ENCODE measurements at regions not wholly inside any gene's neighbourhood (a gene's known extent, or its start where the extent isn't known, plus 50 kb on each side); places are given as distances from the start of the nearest gene placed in this dataset.

DNA sequence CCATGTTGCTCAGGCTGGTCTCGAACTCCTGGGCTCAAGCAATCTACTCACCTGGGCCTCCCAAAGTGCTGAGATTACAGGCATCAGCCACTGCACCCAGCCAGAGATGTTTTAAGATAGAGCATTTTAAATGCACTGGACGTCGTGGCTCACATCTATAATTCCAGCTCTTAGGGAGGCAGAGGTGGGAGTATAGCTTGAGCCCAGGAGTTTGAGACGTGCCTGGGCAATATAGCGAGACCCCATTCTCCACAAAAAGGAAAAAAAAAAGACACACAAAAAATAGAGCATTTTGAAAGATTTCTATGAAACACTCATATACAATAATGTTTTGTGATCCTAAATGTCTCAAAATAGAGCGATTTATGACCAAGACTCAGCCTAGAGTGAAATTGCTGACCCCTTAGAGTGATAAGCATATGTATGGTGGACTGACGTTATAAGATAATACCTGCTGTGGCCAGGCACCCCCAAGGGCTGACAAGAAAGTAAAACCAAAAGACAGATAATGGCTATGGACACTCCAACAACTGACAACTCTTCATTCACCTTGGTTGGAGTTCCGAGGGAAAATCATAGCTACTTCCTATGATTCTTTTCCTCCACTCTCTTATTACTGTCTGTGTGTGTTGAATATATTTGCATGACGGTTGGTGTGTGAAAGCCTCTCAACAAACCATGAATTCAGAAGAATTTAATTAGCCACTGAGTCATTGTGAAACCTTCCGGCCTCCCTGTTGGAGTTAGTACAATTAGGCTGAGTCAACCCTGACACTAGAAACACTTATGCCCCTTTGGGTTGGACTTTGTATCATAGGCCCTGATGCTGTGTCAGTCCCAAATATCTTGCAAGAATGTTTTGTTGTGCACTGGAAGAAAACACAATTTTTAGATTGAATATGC is 526.5 kb upstream of the NUDT12 start:
- TF ChIP-seq FOXM1 (IDR thresholded peaks at IDR 0.05; ENCODE audit: borderline replicate concordance, low read depth) (no peak), RAD21 (IDR thresholded peaks at IDR 0.05; ENCODE audit: low read depth) (no peak), CREB1 (IDR thresholded peaks at IDR 0.05; ENCODE audit: low read depth) (no peak), NFIC (IDR thresholded peaks at IDR 0.05) (no peak), MAX (IDR thresholded peaks at IDR 0.05) (no peak), EGR1 (IDR thresholded peaks at IDR 0.05) (no peak), YY1 (IDR thresholded peaks at IDR 0.05; ENCODE audit: low read depth) (no peak), EP300 (IDR thresholded peaks at IDR 0.05; ENCODE audit: borderline replicate concordance) (no peak), REST (IDR thresholded peaks at IDR 0.05; ENCODE audit: low read depth) (no peak), USF1 (IDR thresholded peaks at IDR 0.05) (no peak), TAF1 (IDR thresholded peaks at IDR 0.05; ENCODE audit: low read depth) (no peak), CEBPB (IDR thresholded peaks at IDR 0.05) (no peak), TEAD4 (IDR thresholded peaks at IDR 0.05) (no peak), ZBTB7A (IDR thresholded peaks at IDR 0.05; ENCODE audit: low read depth) (no peak)
